Tongue (tissue), 1 donor: ENCODE measurements at regions not wholly inside any gene's neighbourhood (a gene's known extent, or its start where the extent isn't known, plus 50 kb on each side); places are given as distances from the start of the nearest gene placed in this dataset.

ENCODE experiments used
- DNase-seq: peaks from one replicate; pipeline ENCODE4 v3.0.0-alpha.2; 2015

GRCh38 chr14:22097072-22097471, 423.5 kb upstream of the OR4E1 start:
- no peak for DNase-seq

- DNase-seq: no peak
Observed at GRCh38 chr14:22096514-22096895, 422.9 kb upstream of the OR4E1 start.

- peak; percentile 62 for DNase-seq
Observed at GRCh38 chr14:22095860-22096513, 422.4 kb upstream of the OR4E1 start.

- DNase-seq: no peak
Observed at GRCh38 chr14:22089940-22090339, 416.3 kb upstream of the OR4E1 start.

- no peak for DNase-seq
Observed at GRCh38 chr14:22088614-22089342, 415.2 kb upstream of the OR4E1 start.

GRCh38 chr14:22086131-22086530, 412.5 kb upstream of the OR4E1 start:
- no peak for DNase-seq

- DNase-seq: peak; percentile 67
Observed at GRCh38 chr14:22084393-22085281, 411.0 kb upstream of the OR4E1 start.

GRCh38 chr14:22081337-22081736, 407.7 kb upstream of the OR4E1 start:
- no peak for DNase-seq

GRCh38 chr14:22079766-22080165, 406.1 kb upstream of the OR4E1 start:
- no peak for DNase-seq

GRCh38 chr14:22073801-22074200, 400.2 kb upstream of the OR4E1 start:
- no peak for DNase-seq

- no peak for DNase-seq
Observed at GRCh38 chr14:22071006-22071405, 397.4 kb upstream of the OR4E1 start.

GRCh38 chr14:22070119-22070982, 396.7 kb upstream of the OR4E1 start:
- DNase-seq: peak; percentile 27

GRCh38 chr14:22065347-22065746, 391.7 kb upstream of the OR4E1 start:
- no peak for DNase-seq

- no peak for DNase-seq
Observed at GRCh38 chr14:22059201-22059600, 385.6 kb upstream of the OR4E1 start.

- no peak for DNase-seq
Observed at GRCh38 chr14:22052795-22053194, 379.2 kb upstream of the OR4E1 start.

GRCh38 chr14:22047115-22047514, 373.5 kb upstream of the OR4E1 start:
- DNase-seq: peak; percentile 67

GRCh38 chr14:22046063-22046462, 372.4 kb upstream of the OR4E1 start:
- no peak for DNase-seq

- DNase-seq: no peak
Observed at GRCh38 chr14:22044193-22044592, 370.6 kb upstream of the OR4E1 start.

- DNase-seq: no peak
Observed at GRCh38 chr14:22040781-22041125, 367.1 kb upstream of the OR4E1 start.

- DNase-seq: no peak
Observed at GRCh38 chr14:22039938-22040780, 366.5 kb upstream of the OR4E1 start.

GRCh38 chr14:22036541-22037239, 363.1 kb upstream of the OR4E1 start:
- DNase-seq: no peak
